Esophagus squamous epithelium (tissue), 4 donors: ENCODE measurements at regions not wholly inside any gene's neighbourhood (a gene's known extent, or its start where the extent isn't known, plus 50 kb on each side); places are given as distances from the start of the nearest gene placed in this dataset.

Experiments
- CTCF ChIP-seq, 6 experiments: fragments of 450-650 bp in 4 of 6; fragments of 200-600 bp in 2 of 6; sonication (generic) in 2 of 6; IDR thresholded peaks; one replicate each; pipeline ENCODE4 v1.5.1; 2016 to 2019; ENCODE audit warnings: antibody characterized with exemption in 6 of 6, mild to moderate bottlenecking in 4 of 6, moderate library complexity in 4 of 6
- POLR2A ChIP-seq, 4 donors: fragments of 450-650 bp; IDR thresholded peaks; one replicate each; pipeline ENCODE4 v1.6.1; 2017; ENCODE audit warnings: antibody characterized with exemption in 4 of 4, mild to moderate bottlenecking in 4 of 4, moderate library complexity in 3 of 4

DNA sequence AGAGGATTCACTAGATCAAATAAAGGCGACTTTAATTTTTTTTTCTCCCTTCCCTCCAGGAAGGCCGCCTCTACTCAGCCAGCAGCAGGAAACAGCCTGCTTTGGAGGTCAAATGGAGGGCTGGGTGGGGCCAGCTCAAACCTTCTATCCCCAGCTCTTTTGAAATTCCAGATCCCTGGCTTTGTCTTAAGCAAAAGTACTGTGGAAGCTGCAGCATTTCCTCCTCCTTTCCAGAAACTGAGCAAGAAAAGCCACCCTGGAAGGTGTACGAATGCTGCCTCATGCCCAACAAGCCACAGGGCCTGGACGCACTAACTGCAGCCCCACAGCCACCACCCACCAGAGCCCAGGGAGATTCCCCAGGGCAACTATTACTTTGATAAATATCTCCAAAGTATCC lies 55.1 kb upstream of the ZCCHC13 start:
- TF ChIP-seq POLR2A (IDR thresholded peaks at IDR 0.05) (no peak), CTCF (IDR thresholded peaks at IDR 0.05) (no peak)
